Fibroblast of lung (primary cell): ENCODE measurements at regions not wholly inside any gene's neighbourhood (a gene's known extent, or its start where the extent isn't known, plus 50 kb on each side); places are given as distances from the start of the nearest gene placed in this dataset.

Experiments used
- DNase-seq, 2 donors: peaks; one replicate each; pipeline versions ENCODE4 v3.0.0 to v3.0.0-alpha.2; 2010; ENCODE audit warnings: low read depth in 2 of 2
- H2AFZ ChIP-seq: 2 replicates; pipeline ENCODE4 v1.5.1; 2012; ENCODE audit warnings: low read length, control low read depth, inconsistent platforms
- H3K27ac ChIP-seq: 2 replicates; pipeline ENCODE4 v1.5.1; 2011; ENCODE audit warnings: low read length, control low read depth; ENCODE audit not compliant: insufficient read depth
- H3K27me3 ChIP-seq: 2 replicates; pipeline ENCODE4 v1.5.1; 2011; ENCODE audit warnings: mild to moderate bottlenecking, low read length; ENCODE audit not compliant: control insufficient read depth, insufficient read depth
- H3K36me3 ChIP-seq: 2 replicates; pipeline ENCODE4 v1.5.1; 2011; ENCODE audit warnings: low read length; ENCODE audit not compliant: control insufficient read depth, insufficient read depth
- H3K4me1 ChIP-seq: 2 replicates; pipeline ENCODE4 v1.5.1; 2011; ENCODE audit warnings: low read length; ENCODE audit not compliant: control insufficient read depth, insufficient read depth; ENCODE audit errors: extremely low read depth
- H3K4me2 ChIP-seq: 2 replicates; pipeline ENCODE4 v1.5.1; 2011; ENCODE audit warnings: low read length, control low read depth; ENCODE audit not compliant: insufficient read depth; ENCODE audit errors: extremely low read depth
- H3K4me3 ChIP-seq, 4 experiments: fragments of 200-600 bp in 1 of 4; sonication (generic) in 1 of 4; replicated peaks in 1 of 4; 2 replicates each; pipeline ENCODE4 v1.5.1; 2011 to 2016; ENCODE audit warnings: low read length in 4 of 4, low read depth in 3 of 4, mild to moderate bottlenecking in 3 of 4, control low read depth in 2 of 4, inconsistent platforms in 1 of 4, mixed read lengths in 1 of 4; ENCODE audit not compliant: insufficient read depth in 1 of 4; ENCODE audit errors: control extremely low read depth in 1 of 4
- H3K79me2 ChIP-seq: 2 replicates; pipeline ENCODE4 v1.5.1; 2012; ENCODE audit warnings: mild to moderate bottlenecking, low read length, inconsistent platforms; ENCODE audit not compliant: control insufficient read depth, insufficient read depth
- H3K9ac ChIP-seq: 2 replicates; pipeline ENCODE4 v1.5.1; 2011; ENCODE audit warnings: mild to moderate bottlenecking, low read length, control low read depth; ENCODE audit not compliant: insufficient read depth
- H3K9me3 ChIP-seq: 2 replicates; pipeline ENCODE4 v1.5.1; 2012; ENCODE audit warnings: low read depth, low read length; ENCODE audit not compliant: control insufficient read depth, insufficient read depth
- H4K20me1 ChIP-seq: 2 replicates; pipeline ENCODE4 v1.5.1; 2011; ENCODE audit warnings: low read length; ENCODE audit not compliant: control insufficient read depth, insufficient read depth; ENCODE audit errors: extremely low read depth
- EZH2 ChIP-seq: IDR thresholded peaks from 2 replicates; pipeline ENCODE4 v1.5.1; 2012; ENCODE audit warnings: low read length, control low read depth, mild to moderate bottlenecking; ENCODE audit errors: missing control alignments
- TF ChIP-seq, protein P1 (sequence below), 2 donors: IDR thresholded peaks in 1 of 2; conservative IDR thresholded peaks in 1 of 2; 1 replicate in 1 of 2; 2 replicates in 1 of 2; pipeline ENCODE4 v1.5.1; 2011 to 2012; ENCODE audit warnings: low read length in 2 of 2, control low read depth in 1 of 2, inconsistent platforms in 1 of 2, low read depth in 1 of 2, mild to moderate bottlenecking in 1 of 2

DNA sequence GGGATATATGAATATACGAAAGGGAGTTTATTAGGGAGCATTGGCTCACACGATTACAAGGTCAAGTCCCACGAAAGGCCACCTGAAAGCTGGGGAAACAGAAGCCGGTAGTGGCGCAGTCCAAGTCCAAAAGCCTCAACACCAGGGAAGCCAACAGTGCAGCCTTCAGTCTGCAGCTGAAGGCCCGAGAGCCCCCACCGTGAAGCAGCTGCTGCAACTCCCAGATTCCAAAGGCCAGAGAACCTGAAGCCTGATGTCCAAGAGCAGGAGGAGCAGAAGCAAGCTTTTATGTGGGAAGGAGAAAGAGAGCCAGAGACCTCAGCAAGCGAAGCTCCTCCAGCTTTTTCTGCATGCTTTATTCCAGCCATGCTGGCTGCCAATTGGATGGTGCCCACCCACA lies 275.8 kb downstream of the PTTG2 start:
- Histone ChIP-seq H2AFZ (no peak overlapping the region), H3K79me2 (no peaks in the 10 kb centered on the region), H3K9ac (no peak overlapping the region), H3K4me1 (no peaks in the 10 kb centered on the region), H3K4me3 (no peak overlapping the region), H3K9me3 (no peaks in the 10 kb centered on the region), H4K20me1 (no peaks in the 10 kb centered on the region), H3K27me3 (no peaks in the 10 kb centered on the region), H3K27ac (no peak overlapping the region), H3K36me3 (no peaks in the 10 kb centered on the region), H3K4me2 (no peak overlapping the region)
- TF ChIP-seq, protein P1, sequence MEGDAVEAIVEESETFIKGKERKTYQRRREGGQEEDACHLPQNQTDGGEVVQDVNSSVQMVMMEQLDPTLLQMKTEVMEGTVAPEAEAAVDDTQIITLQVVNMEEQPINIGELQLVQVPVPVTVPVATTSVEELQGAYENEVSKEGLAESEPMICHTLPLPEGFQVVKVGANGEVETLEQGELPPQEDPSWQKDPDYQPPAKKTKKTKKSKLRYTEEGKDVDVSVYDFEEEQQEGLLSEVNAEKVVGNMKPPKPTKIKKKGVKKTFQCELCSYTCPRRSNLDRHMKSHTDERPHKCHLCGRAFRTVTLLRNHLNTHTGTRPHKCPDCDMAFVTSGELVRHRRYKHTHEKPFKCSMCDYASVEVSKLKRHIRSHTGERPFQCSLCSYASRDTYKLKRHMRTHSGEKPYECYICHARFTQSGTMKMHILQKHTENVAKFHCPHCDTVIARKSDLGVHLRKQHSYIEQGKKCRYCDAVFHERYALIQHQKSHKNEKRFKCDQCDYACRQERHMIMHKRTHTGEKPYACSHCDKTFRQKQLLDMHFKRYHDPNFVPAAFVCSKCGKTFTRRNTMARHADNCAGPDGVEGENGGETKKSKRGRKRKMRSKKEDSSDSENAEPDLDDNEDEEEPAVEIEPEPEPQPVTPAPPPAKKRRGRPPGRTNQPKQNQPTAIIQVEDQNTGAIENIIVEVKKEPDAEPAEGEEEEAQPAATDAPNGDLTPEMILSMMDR (conservative IDR thresholded peaks at IDR 0.05 in 1 of 2, IDR thresholded peaks at IDR 0.05 in 1 of 2; ENCODE audit: low read depth in 1 of 2, low read length in 2 of 2) = no peak
- TF ChIP-seq EZH2 = no peak
- DNase-seq = no peak

DNA sequence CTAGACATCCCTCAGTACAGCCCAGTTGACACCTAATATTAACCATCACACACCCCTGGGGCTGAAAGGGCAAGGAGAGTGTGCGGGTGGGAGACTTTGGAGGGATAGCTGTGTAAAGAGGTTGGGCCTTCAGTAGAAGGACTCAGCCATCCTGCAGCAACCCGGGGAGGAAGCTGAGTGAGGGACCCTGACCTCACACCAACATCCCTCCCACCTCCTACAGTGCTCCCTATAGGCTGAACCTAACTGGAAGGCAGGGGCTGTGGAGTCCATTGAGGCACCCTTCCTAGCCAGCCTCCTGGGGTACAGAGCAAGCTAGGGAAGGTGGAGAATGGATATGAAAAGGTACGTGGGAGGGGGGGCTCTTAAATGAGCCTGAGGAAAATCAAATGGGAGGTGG lies 276.3 kb downstream of the PTTG2 start:
- no peak overlapping the region for H3K27ac ChIP-seq
- H4K20me1 ChIP-seq = no peaks in the 10 kb centered on the region
- H3K4me3 ChIP-seq = no peak overlapping the region
- H3K4me2 ChIP-seq = no peak overlapping the region
- no peaks in the 10 kb centered on the region for H3K9me3 ChIP-seq
- TF ChIP-seq, protein P1 (conservative IDR thresholded peaks at IDR 0.05 in 1 of 2, IDR thresholded peaks at IDR 0.05 in 1 of 2; ENCODE audit: low read depth in 1 of 2, low read length in 2 of 2) = no peak
- TF ChIP-seq EZH2 = no peak
- no peaks in the 10 kb centered on the region for H3K36me3 ChIP-seq
- no peak overlapping the region for H3K9ac ChIP-seq
- no peak for DNase-seq
- H3K27me3 ChIP-seq = no peaks in the 10 kb centered on the region
- H2AFZ ChIP-seq = no peak overlapping the region
- no peaks in the 10 kb centered on the region for H3K79me2 ChIP-seq
- H3K4me1 ChIP-seq = no peaks in the 10 kb centered on the region

DNA sequence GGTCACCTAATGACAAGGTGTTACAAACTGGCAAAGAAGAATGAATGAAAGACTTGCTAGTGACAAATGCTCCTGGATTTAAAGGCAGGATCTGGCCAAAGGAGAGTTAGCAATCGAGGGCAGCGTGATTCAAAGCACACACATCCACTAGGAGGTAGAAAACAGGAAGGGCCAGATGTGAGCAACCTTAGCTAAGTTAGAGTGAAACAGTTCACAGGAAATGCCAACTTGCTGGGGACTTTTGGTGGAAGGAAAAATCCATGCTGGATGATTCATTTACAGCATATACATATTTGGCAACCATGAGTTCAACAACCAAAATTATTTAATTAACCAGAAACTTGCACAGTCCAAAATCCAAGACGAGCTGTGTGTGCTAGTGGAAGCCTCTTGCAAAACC lies 276.9 kb downstream of the PTTG2 start:
- TF ChIP-seq, protein P1 (conservative IDR thresholded peaks at IDR 0.05 in 1 of 2, IDR thresholded peaks at IDR 0.05 in 1 of 2; ENCODE audit: low read depth in 1 of 2, low read length in 2 of 2) = no peak
- no peak for TF ChIP-seq EZH2

More for the DNA sequence above, 276.9 kb downstream of the PTTG2 start:
- no peaks in the 10 kb centered on the region for H3K4me1 ChIP-seq
- no peaks in the 10 kb centered on the region for H3K79me2 ChIP-seq
- H4K20me1 ChIP-seq = no peaks in the 10 kb centered on the region
- no peak overlapping the region for H2AFZ ChIP-seq
- H3K27ac ChIP-seq = no peak overlapping the region
- H3K9ac ChIP-seq = no peak overlapping the region
- peak; percentile 45 to 81 for DNase-seq
- H3K4me3 ChIP-seq = no peak overlapping the region
- no peaks in the 10 kb centered on the region for H3K36me3 ChIP-seq
- no peaks in the 10 kb centered on the region for H3K9me3 ChIP-seq
- no peaks in the 10 kb centered on the region for H3K27me3 ChIP-seq
- H3K4me2 ChIP-seq = no peak overlapping the region
